OCI-LY1 (cell line): ENCODE measurements at regions not wholly inside any gene's neighbourhood (a gene's known extent, or its start where the extent isn't known, plus 50 kb on each side); places are given as distances from the start of the nearest gene placed in this dataset.

Experiments
- H2AFZ ChIP-seq: fragments of 200-600 bp; sonication (generic), shearing (Covaris generic); 2 replicates; pipeline ENCODE4 v1.6.0; 2014; ENCODE audit warnings: antibody characterized with exemption, mild to moderate bottlenecking, low read length
- H3F3A ChIP-seq: fragments of 200-600 bp; sonication (generic), shearing (Covaris generic); 2 replicates; pipeline ENCODE4 v1.6.0; 2014; ENCODE audit warnings: mild to moderate bottlenecking, antibody characterized with exemption, low read length, moderate library complexity; ENCODE audit not compliant: insufficient read depth
- H3K27ac ChIP-seq: fragments of 200-600 bp; sonication (generic); 2 replicates; pipeline ENCODE4 v1.5.1; 2014; ENCODE audit warnings: low read length, mixed run types, mild to moderate bottlenecking, low read depth; ENCODE audit not compliant: poor library complexity, severe bottlenecking
- H3K27me3 ChIP-seq: fragments of 200-600 bp; sonication (generic); 2 replicates; pipeline ENCODE4 v1.6.0; 2014; ENCODE audit warnings: antibody characterized with exemption, mild to moderate bottlenecking, low read length, moderate library complexity; ENCODE audit not compliant: insufficient read depth
- H3K36me3 ChIP-seq: fragments of 200-600 bp; sonication (generic); 2 replicates; pipeline ENCODE4 v1.6.1; 2014; ENCODE audit warnings: mild to moderate bottlenecking, antibody characterized with exemption, low read length, moderate library complexity, mixed read lengths; ENCODE audit not compliant: insufficient read depth
- H3K4me1 ChIP-seq: fragments of 200-600 bp; sonication (generic); 2 replicates; pipeline ENCODE4 v1.5.1; 2014; ENCODE audit warnings: mild to moderate bottlenecking, low read length, moderate library complexity; ENCODE audit not compliant: insufficient read depth, severe bottlenecking
- H3K4me2 ChIP-seq: fragments of 200-600 bp; sonication (generic), shearing (Covaris generic); 2 replicates; pipeline ENCODE4 v1.6.1; 2014; ENCODE audit warnings: low read length
- H3K4me3 ChIP-seq: fragments of 200-600 bp; sonication (generic); 2 replicates; pipeline ENCODE4 v1.5.1; 2014; ENCODE audit warnings: low read length, low read depth, mild to moderate bottlenecking, mixed read lengths; ENCODE audit not compliant: poor library complexity, severe bottlenecking
- H3K79me2 ChIP-seq: fragments of 200-600 bp; shearing (Covaris generic); 2 replicates; pipeline ENCODE4 v1.6.1; 2016; ENCODE audit warnings: mixed run types, low read length, mixed read lengths; ENCODE audit not compliant: insufficient read depth
- H3K9ac ChIP-seq: fragments of 200-600 bp; sonication (generic), shearing (Covaris generic); 2 replicates; pipeline ENCODE4 v1.6.1; 2014; ENCODE audit warnings: mild to moderate bottlenecking, low read length, mixed read lengths
- H3K9me2 ChIP-seq: fragments of 200-600 bp; sonication (generic), shearing (Covaris generic); 2 replicates; pipeline ENCODE4 v1.6.1; 2014; ENCODE audit warnings: low read depth, mild to moderate bottlenecking, low read length, mixed read lengths
- H3K9me3 ChIP-seq: fragments of 200-600 bp; shearing (Covaris generic); 2 replicates; pipeline ENCODE4 v1.6.1; 2014; ENCODE audit warnings: low read length, mixed read lengths
- H4K20me1 ChIP-seq: fragments of 200-600 bp; sonication (generic), shearing (Covaris generic); 2 replicates; pipeline ENCODE4 v1.6.0; 2016; ENCODE audit warnings: mild to moderate bottlenecking, low read length; ENCODE audit not compliant: insufficient read depth
- EZH2 ChIP-seq: fragments of 200-600 bp; sonication (generic), shearing (Covaris generic); IDR thresholded peaks from 2 replicates; pipeline ENCODE4 v1.8.0; 2017; ENCODE audit warnings: borderline replicate concordance, mixed run types, mild to moderate bottlenecking, antibody characterized with exemption, low read length, moderate library complexity, mixed read lengths
- TF ChIP-seq, protein P1 (sequence below): fragments of 200-600 bp; sonication (generic), shearing (Covaris generic); IDR thresholded peaks from 2 replicates; pipeline ENCODE4 v1.5.1; 2017; ENCODE audit warnings: mild to moderate bottlenecking, antibody characterized with exemption, low read length, moderate library complexity, mixed read lengths

DNA sequence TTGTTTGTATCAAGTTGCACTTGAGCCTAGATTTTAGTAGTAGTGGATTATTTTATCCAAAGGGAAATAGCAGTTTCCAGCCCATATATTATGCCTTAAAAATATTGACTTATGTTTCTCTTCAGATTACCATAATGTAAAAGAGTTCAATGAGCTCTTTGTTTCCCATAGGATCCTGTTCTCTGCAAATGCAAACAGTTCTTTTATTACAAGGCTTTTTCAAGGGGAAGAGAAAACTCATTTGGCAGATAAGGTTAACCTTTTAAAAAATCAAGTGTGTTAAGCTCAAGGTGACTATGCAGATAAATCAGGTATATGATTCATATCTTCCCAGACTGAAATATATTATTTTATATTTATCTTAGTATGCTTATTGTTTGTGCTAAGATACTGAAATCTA lies 961.2 kb upstream of the SPRY2 start:
- Histone ChIP-seq H3K36me3 (no peaks in the 10 kb centered on the region), H3F3A (no peaks in the 10 kb centered on the region), H3K9me3 (no peaks in the 10 kb centered on the region), H2AFZ (no peak overlapping the region), H3K27ac (no peak overlapping the region), H3K4me1 (no peaks in the 10 kb centered on the region), H3K9ac (no peak overlapping the region), H3K4me3 (no peak overlapping the region), H4K20me1 (no peaks in the 10 kb centered on the region), H3K9me2 (no peaks in the 10 kb centered on the region), H3K27me3 (no peaks in the 10 kb centered on the region), H3K79me2 (no peaks in the 10 kb centered on the region; the same call in 1 of the 2 replicates), H3K4me2 (no peak overlapping the region)
- TF ChIP-seq EZH2: no peak
- TF ChIP-seq, protein P1, sequence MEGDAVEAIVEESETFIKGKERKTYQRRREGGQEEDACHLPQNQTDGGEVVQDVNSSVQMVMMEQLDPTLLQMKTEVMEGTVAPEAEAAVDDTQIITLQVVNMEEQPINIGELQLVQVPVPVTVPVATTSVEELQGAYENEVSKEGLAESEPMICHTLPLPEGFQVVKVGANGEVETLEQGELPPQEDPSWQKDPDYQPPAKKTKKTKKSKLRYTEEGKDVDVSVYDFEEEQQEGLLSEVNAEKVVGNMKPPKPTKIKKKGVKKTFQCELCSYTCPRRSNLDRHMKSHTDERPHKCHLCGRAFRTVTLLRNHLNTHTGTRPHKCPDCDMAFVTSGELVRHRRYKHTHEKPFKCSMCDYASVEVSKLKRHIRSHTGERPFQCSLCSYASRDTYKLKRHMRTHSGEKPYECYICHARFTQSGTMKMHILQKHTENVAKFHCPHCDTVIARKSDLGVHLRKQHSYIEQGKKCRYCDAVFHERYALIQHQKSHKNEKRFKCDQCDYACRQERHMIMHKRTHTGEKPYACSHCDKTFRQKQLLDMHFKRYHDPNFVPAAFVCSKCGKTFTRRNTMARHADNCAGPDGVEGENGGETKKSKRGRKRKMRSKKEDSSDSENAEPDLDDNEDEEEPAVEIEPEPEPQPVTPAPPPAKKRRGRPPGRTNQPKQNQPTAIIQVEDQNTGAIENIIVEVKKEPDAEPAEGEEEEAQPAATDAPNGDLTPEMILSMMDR: no peak

DNA sequence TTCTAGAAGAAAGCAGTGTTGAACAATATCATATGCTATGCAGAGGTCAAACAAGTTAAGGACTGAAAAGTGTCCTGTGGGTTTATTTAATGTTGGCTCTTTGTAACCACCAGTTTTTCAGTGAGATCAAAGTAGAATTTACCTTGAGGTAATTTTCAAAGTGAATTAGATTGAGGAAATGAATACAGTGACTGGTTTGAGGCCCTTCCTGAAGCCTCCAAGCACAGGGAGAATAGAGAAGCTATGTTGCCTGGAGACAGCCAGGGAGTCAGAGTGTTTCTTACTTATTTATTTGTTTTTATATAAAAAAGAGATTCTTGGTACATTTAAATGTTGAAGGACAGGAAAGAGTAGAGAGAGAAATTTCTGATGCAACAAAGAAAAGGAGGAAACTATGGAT lies 954.3 kb upstream of the SPRY2 start:
- no peaks in the 10 kb centered on the region for H3K4me1 ChIP-seq
- H2AFZ ChIP-seq: no peak overlapping the region
- H3K9me2 ChIP-seq: no peaks in the 10 kb centered on the region
- no peaks in the 10 kb centered on the region; the same call in 1 of the 2 replicates for H3K79me2 ChIP-seq
- H3K27ac ChIP-seq: no peak overlapping the region
- H3K9me3 ChIP-seq: no peaks in the 10 kb centered on the region
- no peaks in the 10 kb centered on the region for H3K27me3 ChIP-seq
- no peaks in the 10 kb centered on the region for H3K36me3 ChIP-seq
- H4K20me1 ChIP-seq: no peaks in the 10 kb centered on the region
- H3K4me2 ChIP-seq: no peak overlapping the region
- no peak overlapping the region for H3K9ac ChIP-seq
- no peaks in the 10 kb centered on the region for H3F3A ChIP-seq
- H3K4me3 ChIP-seq: no peak overlapping the region
- TF ChIP-seq, protein P1: no peak
- no peak for TF ChIP-seq EZH2

DNA sequence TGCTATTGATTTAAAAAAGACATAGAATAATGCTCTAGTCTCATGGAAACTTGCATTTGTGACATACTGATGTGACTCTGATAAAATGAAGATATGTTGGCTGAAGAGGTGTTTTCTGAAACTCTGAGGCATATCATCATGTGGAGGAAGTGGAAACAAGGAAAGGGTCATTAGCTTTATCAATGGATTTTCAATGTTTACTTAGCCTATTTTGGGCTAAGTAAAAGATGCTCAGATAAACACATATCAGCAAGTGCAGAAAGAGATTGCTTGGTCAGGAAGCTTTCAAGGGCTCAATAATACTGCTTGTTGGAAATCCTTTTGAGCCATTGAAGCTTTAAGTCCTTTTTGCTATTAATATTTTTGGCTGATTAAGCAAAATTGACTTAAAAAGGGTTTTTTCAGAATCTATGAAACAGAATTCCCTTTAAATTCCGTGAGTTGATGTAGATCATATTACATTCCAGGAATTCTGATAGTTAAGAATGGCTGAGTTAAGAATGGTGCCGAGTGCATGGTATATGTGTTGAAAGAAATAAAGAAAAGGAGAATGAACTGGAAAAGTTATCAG lies 952.8 kb upstream of the SPRY2 start:
- Histone ChIP-seq H2AFZ (no peak overlapping the region), H3K9me2 (no peaks in the 10 kb centered on the region; the same call in 1 of the 2 replicates), H3F3A (no peaks in the 10 kb centered on the region), H3K4me2 (no peak overlapping the region), H3K79me2 (no peaks in the 10 kb centered on the region), H3K36me3 (no peaks in the 10 kb centered on the region), H3K4me3 (no peak overlapping the region), H3K27ac (no peak overlapping the region), H4K20me1 (no peaks in the 10 kb centered on the region), H3K4me1 (no peaks in the 10 kb centered on the region), H3K9ac (no peak overlapping the region), H3K27me3 (no peaks in the 10 kb centered on the region), H3K9me3 (no peaks in the 10 kb centered on the region)
- no peak for TF ChIP-seq EZH2
- TF ChIP-seq, protein P1: no peak
